ENCODE measurements at regions not wholly inside any gene's neighbourhood (a gene's known extent, or its start where the extent isn't known, plus 50 kb on each side); places are given as distances from the start of the nearest gene placed in this dataset.

DNA sequence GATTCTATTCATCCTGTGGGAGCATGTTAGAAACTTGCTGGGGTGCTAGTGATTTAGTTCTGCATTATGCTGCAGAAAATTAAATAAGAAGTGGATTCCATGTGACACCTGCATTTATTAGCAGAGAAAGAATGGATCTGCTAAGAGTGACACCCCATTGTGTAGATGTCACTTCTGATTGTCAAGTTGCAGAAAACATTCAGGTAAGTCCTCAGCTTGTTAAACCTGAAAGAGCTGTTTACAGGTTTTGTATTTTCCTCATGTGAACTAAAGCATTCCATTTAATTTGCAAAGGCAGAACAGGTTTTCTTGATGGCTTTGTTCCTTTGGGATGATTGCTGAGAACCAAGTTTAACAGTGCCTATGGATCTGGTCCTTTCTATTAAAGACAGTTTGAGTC, 238.7 kb downstream of the ABCC12 start:
- TF ChIP-seq YY1 (IDR thresholded peaks at IDR 0.05; ENCODE audit: insufficient read depth, insufficient read length), result no peak
- no peak for TF ChIP-seq SUZ12 (IDR thresholded peaks at IDR 0.05; ENCODE audit: extremely low read depth, insufficient read depth, insufficient read length)

Data from NT2/D1 (cell line).